OCI-LY1 (cell line): ENCODE measurements at regions not wholly inside any gene's neighbourhood (a gene's known extent, or its start where the extent isn't known, plus 50 kb on each side); places are given as distances from the start of the nearest gene placed in this dataset.

Experiments used
- CTCF ChIP-seq: fragments of 200-600 bp; sonication (generic), shearing (Covaris generic); IDR thresholded peaks from 2 replicates; pipeline ENCODE4 v1.5.1; 2017; ENCODE audit warnings: mild to moderate bottlenecking, antibody characterized with exemption, low read length, moderate library complexity, mixed read lengths
- EZH2 ChIP-seq: fragments of 200-600 bp; sonication (generic), shearing (Covaris generic); IDR thresholded peaks from 2 replicates; pipeline ENCODE4 v1.8.0; 2017; ENCODE audit warnings: borderline replicate concordance, mixed run types, mild to moderate bottlenecking, antibody characterized with exemption, low read length, moderate library complexity, mixed read lengths

GRCh38 chr2:128420776-128421175, 102.1 kb upstream of the HS6ST1 start:
- TF ChIP-seq CTCF (no peak), EZH2 (no peak)
